ENCODE measurements at regions not wholly inside any gene's neighbourhood (a gene's known extent, or its start where the extent isn't known, plus 50 kb on each side); places are given as distances from the start of the nearest gene placed in this dataset.

DNA sequence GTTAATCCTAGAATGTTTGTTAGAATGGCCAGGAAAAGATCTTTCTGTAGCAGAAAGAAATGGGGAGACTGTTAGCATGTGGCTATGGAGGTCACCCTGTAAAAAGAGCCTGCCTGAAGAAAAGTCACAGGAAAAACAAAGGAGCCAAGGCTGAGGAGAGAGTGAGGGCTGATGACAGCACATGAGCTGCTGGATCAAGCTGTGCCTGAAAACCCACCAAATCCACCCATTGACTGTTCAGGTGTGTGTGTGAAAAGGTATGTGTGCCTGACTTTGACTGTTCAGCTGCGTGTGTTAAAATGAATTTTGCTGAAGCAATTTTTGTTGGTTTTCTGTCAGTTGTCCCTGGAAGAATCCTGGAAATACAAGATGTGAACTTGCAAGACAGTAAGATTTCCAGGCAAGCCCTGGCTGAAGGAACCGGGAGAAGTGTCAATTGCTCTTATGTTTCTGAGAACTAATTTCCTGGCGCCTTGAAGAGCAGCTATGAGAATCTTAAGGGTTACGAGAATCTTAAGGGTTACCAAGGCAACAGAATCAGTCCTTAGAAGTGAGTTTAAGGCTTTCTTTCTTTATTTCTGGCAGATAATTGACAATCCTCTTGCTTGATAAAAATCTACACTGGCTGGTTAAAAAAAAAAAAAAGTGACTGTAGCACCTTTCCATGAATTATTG is 73.0 kb upstream of the LGALSL start:
- H3K27me3 ChIP-seq (ENCODE audit: control insufficient read depth in 3 of 3, insufficient read depth in 3 of 3, low read length in 2 of 3) = no peaks in the 10 kb centered on the region
- no peak overlapping the region for H3K9ac ChIP-seq (ENCODE audit: insufficient read depth in 1 of 2, low read length in 2 of 2)
- no peak overlapping the region for H3K27ac ChIP-seq (ENCODE audit: low read depth in 1 of 2, low read length in 1 of 2)
- DNase-seq (peak in 2 of 3 donors; percentile 42 to 71), ATAC-seq (ENCODE audit: insufficient read depth, low FRiP score) (no peak)
- H3K9me3 ChIP-seq (ENCODE audit: control insufficient read depth in 4 of 4, insufficient read depth in 3 of 4, low read length in 3 of 4) = no peaks in the 10 kb centered on the region
- 70 to 84% methylated on average over 4 of the region's 4 CpGs for WGBS, 2 donors
- H3K36me3 ChIP-seq (ENCODE audit: control insufficient read depth in 4 of 4, insufficient read depth in 4 of 4, low read length in 4 of 4) = no peaks in the 10 kb centered on the region
- peaks cover 0 to 7% (median 0%) of the 10 kb centered on the region in 5 donors for H3K4me1 ChIP-seq (ENCODE audit: control insufficient read depth in 5 of 5, insufficient read depth in 5 of 5, low read length in 5 of 5)
- H3K4me3 ChIP-seq = no peak overlapping the region
- TF ChIP-seq, protein P1, sequence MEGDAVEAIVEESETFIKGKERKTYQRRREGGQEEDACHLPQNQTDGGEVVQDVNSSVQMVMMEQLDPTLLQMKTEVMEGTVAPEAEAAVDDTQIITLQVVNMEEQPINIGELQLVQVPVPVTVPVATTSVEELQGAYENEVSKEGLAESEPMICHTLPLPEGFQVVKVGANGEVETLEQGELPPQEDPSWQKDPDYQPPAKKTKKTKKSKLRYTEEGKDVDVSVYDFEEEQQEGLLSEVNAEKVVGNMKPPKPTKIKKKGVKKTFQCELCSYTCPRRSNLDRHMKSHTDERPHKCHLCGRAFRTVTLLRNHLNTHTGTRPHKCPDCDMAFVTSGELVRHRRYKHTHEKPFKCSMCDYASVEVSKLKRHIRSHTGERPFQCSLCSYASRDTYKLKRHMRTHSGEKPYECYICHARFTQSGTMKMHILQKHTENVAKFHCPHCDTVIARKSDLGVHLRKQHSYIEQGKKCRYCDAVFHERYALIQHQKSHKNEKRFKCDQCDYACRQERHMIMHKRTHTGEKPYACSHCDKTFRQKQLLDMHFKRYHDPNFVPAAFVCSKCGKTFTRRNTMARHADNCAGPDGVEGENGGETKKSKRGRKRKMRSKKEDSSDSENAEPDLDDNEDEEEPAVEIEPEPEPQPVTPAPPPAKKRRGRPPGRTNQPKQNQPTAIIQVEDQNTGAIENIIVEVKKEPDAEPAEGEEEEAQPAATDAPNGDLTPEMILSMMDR (IDR thresholded peaks at IDR 0.05; ENCODE audit: control extremely low read depth, extremely low read depth) = no peak

DNA sequence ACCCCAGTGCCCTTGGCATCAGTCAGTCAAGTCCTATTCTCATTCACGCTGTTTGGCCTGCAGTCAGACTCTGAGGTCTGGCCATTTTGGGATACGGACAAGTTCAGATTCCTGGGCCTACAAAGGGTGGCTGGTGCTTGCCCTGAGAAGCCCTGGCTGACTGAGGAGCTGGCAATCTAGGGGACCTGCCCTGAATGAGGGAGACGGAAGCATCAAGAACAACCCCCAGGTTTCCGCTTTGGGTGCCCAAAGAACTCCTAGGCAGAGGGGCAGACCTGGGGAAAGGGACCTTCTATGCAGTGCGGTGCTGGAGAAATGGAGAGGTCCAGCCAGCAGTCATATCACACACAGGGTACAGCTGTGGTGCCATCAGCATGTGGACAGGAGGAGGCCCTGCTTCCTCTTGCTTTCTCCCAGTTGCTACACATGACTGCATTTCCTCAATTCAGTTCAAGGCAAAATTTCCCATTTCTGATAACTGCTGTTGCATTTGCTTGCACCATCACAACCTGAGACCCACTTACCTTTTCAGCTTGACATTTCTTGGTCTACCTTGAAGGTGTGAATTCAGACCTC is 70.9 kb upstream of the LGALSL start:
- TF ChIP-seq, protein P1 (IDR thresholded peaks at IDR 0.05; ENCODE audit: control extremely low read depth, extremely low read depth) = no peak
- Histone ChIP-seq H3K9ac (ENCODE audit: insufficient read depth in 1 of 2, low read length in 2 of 2) (no peak overlapping the region), H3K4me1 (ENCODE audit: control insufficient read depth in 5 of 5, insufficient read depth in 5 of 5, low read length in 5 of 5) (peaks cover 0 to 6% (median 0%) of the 10 kb centered on the region in 5 donors), H3K9me3 (ENCODE audit: control insufficient read depth in 4 of 4, insufficient read depth in 3 of 4, low read length in 3 of 4) (peaks cover 0 to 2% (median 0%) of the 10 kb centered on the region in 4 donors), H3K4me3 (no peak overlapping the region), H3K36me3 (ENCODE audit: control insufficient read depth in 4 of 4, insufficient read depth in 4 of 4, low read length in 4 of 4) (no peaks in the 10 kb centered on the region), H3K27ac (ENCODE audit: low read depth in 1 of 2, low read length in 1 of 2) (no peak overlapping the region), H3K27me3 (ENCODE audit: control insufficient read depth in 3 of 3, insufficient read depth in 3 of 3, low read length in 2 of 3) (no peaks in the 10 kb centered on the region)
- whole genome bisulfite sequencing, 2 donors = 82 to 90% methylated on average over 5 of the region's 5 CpGs
- DNase-seq = peak in 1 of 3 donors; percentile 12
- no peak for ATAC-seq (ENCODE audit: insufficient read depth, low FRiP score)

DNA sequence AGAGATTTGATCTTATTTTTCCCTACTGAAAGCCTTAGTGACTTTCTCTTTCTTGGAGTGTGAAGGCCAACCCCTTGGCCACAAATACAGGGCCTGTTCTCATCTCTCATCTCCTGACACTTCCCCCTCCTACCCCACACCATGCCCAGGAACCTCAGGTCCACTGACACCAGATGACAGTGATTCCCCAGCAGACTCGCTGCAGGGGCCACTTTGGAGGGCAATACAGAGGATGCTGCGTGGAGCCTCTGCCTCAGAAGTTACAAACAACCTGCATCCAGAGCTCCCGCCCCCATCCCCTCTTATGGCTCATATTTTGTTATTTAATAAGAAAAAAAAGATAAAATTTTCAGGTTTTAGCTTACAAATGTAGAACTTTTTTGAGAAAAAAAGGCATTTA is 70.1 kb upstream of the LGALSL start:
- TF ChIP-seq, protein P1 (IDR thresholded peaks at IDR 0.05; ENCODE audit: control extremely low read depth, extremely low read depth) = no peak
- H3K27me3 ChIP-seq (ENCODE audit: control insufficient read depth in 3 of 3, insufficient read depth in 3 of 3, low read length in 2 of 3) = no peaks in the 10 kb centered on the region
- 95% methylated on average over 3 of the region's 3 CpGs for WGBS, 2 donors
- H3K9ac ChIP-seq (ENCODE audit: insufficient read depth in 1 of 2, low read length in 2 of 2) = no peak overlapping the region
- no peak overlapping the region for H3K4me3 ChIP-seq
- H3K4me1 ChIP-seq (ENCODE audit: control insufficient read depth in 5 of 5, insufficient read depth in 5 of 5, low read length in 5 of 5) = peaks cover 0 to 6% (median 0%) of the 10 kb centered on the region in 5 donors
- H3K9me3 ChIP-seq (ENCODE audit: control insufficient read depth in 4 of 4, insufficient read depth in 3 of 4, low read length in 3 of 4) = peaks cover 0 to 2% (median 0%) of the 10 kb centered on the region in 4 donors
- ATAC-seq (ENCODE audit: insufficient read depth, low FRiP score) = no peak
- no peak overlapping the region for H3K27ac ChIP-seq (ENCODE audit: low read depth in 1 of 2, low read length in 1 of 2)
- DNase-seq = no peak
- no peaks in the 10 kb centered on the region for H3K36me3 ChIP-seq (ENCODE audit: control insufficient read depth in 4 of 4, insufficient read depth in 4 of 4, low read length in 4 of 4)
